ENCODE measurements at regions not wholly inside any gene's neighbourhood (a gene's known extent, or its start where the extent isn't known, plus 50 kb on each side); places are given as distances from the start of the nearest gene placed in this dataset.

DNA sequence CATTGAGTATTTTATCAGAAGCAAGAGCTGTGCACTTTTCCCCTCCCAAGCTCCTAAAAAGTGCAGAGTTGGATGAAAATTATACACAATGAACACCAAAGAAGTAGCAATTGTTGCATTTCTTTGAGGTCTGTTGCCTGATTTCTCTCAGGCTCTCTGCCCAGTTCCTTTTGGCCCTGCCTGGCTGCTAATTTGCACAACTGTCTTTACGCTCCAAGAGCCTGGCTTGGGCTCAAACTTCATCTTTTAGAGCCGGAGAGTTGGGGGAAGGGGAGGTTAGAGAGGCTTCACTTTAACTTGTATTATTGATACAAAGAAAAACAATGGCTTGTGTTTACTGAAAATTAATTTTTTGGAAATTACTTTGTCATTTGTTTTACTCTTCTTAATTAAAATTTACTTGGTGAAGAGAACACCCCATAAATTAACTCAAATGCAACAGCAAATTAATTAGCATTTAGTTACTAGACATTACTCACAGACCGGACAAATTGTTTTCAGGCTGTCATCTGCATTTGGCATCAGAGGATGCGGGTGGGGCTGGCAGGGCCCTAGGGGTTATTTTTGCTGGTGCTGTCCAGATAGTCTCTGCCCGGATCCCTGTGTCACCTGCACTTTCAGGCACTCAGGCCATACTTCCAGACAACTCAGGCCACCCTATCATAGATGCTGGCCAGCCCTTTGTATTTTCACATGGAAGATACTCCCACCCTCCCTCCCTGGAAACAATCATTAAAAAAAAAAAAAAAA, 407.3 kb downstream of the NXPE2 start:
- ATAC-seq (ENCODE audit: poor library complexity) (no peak), DNase-seq (no peak)
- intact Hi-C loops (cut with DNase I): no loop called here

DNA sequence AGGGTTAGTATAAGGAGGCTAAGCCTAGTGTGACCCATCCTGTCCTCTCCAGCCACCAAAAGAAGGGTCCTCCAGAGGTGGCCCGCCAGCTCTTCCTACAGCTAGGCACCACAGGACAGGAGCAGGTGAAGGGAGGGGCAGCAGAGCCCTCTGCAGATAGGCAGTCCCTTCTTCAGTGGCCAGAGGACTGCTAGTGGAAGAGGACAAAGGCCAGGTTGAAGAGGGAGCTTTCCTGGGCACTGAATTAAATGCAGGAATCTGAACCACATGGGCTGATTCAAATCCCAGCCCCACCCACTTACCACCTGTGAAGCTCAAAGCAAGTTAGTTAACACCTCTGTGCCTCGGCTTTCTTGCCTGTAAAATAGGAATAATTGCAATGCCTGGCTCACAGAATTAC, 409.5 kb downstream of the NXPE2 start:
- DNase-seq (no peak), ATAC-seq (ENCODE audit: poor library complexity) (no peak)
- intact Hi-C loops (cut with DNase I): no loop called here

DNA sequence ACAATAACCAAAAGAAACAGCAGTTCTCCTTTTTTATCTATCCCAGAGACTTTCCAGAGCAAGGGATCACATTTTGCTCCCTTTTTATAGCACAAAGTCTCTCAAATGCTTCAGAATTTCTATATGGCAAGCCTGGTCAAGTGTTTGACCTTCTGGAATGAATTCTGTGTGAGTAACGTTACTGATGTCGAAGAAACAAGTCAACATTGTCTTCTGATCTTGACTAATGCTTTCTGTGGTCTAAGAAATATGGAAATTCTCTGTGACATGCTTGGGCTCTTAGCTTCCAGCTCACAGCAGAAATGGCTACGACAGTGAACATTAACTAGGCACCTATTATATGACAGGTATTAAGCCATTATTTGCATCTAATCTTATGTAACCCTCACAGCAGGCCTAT, 411.7 kb downstream of the CADM1 start:
- ATAC-seq (ENCODE audit: poor library complexity) (no peak), DNase-seq (no peak)
- intact Hi-C loops (cut with DNase I): no loop called here

DNA sequence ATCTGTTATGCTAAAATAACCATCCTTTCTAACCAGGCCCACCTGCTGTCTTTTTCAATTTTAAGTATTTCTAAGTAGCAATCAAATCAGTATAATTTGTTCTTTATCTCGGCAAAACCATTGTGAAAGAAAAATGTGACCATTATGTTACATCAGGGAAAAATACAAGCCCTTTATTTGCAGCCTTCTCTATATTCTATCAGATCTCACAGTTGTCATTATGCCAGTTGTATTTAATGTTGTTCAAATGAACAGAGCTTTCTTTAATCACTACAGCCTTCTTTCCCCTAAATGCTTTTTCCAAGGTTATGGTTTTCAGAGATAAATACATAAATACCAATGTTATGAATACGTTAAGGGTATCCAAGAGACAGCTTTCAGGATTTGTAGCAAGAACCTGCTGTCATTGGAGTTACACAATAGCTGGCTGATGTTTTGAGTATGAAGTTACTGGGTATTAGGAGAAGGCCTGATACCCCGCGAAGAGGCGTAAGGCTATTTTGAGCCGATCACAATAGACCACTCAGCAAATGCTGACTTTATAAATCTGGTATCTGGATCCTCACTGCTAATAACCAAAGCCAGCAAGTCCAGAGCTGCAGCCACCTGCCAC, 406.3 kb downstream of the CADM1 start:
- ATAC-seq (ENCODE audit: poor library complexity) (no peak), DNase-seq (no peak)
- intact Hi-C loops (cut with DNase I): no loop called here

DNA sequence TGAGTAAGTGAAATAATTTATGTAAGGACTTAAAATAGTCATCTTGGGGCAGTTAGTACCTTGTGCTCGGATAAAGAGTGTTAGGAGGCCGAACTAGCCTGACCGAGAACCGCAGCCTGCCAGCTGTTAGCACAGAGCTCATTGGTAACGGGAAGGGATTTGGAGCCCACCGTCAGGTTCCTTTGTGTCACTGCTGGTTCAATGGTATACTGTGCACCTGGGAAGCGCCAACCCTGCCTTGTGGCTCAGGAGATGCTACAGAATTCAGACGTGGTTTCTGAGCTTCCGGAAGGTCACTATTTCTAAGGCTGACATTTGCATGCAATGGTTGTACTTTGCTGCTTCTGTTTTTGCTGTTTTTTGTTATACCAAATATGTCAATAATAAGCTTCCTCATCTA, 403.5 kb downstream of the CADM1 start:
- intact Hi-C loops (cut with DNase I): no loop called here
- ATAC-seq (ENCODE audit: poor library complexity): no peak
- DNase-seq: no peak

DNA sequence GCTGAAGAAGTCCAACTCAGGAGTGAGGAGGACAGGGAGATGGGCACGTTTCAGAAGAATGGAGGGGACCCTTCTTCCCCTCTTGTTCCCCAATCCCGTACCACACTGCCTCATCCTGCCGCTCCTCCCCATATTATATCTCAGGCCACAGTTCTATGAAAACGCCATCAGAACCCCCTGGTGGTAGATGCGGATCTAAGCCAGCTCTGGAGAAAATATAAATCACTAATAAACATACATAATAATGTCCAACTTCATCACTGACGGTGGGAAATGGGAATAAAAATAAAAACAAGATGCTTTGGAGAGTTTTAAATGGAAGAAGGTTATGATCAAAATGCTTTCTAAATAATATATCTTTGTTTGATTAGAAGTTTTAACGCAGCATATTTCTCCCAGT, 400.3 kb downstream of the CADM1 start:
- intact Hi-C loops (cut with DNase I): no loop called here
- DNase-seq: no peak
- ATAC-seq (ENCODE audit: poor library complexity): no peak

DNA sequence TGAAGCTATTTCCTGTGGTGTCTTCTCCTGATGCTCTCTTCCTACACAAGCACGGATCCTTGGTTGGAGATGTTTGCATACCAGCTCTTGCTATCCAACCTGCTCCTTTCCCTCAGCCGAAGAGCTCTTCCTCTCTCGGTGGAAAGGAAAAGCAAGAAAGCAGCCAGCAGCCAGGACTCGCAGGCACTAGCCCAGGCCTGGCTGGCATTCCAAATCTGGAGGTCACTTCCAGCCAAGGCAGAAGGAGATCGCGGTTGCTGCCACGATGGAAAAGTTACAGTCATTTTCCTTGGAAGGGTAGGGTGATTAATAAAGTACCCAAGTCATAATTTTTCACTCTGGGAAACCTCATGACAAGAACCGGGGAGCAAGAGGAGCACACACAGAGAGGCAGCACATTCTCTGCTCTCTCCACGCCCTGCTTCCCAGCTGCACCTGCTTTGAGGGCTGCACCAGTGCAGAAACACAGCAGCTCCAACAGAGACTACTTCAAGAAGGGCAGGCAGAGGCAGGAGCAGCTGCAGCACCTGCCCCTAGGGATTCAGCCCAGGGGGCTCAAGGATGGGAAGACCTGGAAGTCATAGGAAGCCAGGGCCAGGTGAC, 399.3 kb downstream of the CADM1 start:
- intact Hi-C loops (cut with DNase I): no loop called here
- no peak for DNase-seq
- ATAC-seq (ENCODE audit: poor library complexity): no peak

DNA sequence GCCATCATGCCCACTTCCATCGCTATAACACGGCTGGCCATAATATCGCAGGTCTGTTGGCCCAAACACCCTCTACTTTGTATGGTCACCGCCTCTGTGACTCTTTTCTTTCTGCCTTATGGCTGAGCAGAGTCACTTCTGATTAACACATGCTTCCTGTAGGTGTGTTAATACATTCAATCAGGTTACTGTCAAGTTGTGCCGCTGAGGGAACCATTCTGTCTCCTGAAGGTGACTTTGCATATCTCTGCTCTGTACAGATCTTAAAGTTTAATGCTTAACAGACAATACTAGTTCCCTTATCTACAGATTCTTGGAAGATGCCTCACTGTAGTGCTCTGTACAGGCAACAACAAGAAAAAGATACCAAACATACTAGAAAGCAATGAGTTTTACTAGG, 393.1 kb downstream of the CADM1 start:
- no peak for DNase-seq
- intact Hi-C loops (cut with DNase I): no loop called here
- no peak for ATAC-seq (ENCODE audit: poor library complexity)

DNA sequence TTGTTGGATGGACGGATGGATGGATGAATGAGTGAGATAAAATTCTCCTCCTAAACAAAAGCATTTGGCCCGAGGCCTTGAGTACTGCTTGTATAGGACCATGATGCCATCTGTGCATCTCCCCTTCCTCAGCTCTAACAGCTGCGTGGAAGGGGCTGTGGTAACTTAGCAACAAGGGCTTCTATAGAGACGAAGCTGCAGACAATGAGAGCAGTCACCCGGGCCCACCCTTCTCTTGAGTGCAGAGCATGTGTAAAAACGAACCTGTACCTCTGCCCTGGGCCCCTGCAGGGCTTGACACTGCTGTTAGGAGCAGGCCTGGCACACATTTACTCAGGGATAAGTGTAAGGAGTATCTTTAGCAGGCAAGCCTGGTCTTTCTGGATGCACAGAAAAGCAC, 391.5 kb downstream of the CADM1 start:
- no peak for DNase-seq
- intact Hi-C loops (cut with DNase I): no loop called here
- no peak for ATAC-seq (ENCODE audit: poor library complexity)

DNA sequence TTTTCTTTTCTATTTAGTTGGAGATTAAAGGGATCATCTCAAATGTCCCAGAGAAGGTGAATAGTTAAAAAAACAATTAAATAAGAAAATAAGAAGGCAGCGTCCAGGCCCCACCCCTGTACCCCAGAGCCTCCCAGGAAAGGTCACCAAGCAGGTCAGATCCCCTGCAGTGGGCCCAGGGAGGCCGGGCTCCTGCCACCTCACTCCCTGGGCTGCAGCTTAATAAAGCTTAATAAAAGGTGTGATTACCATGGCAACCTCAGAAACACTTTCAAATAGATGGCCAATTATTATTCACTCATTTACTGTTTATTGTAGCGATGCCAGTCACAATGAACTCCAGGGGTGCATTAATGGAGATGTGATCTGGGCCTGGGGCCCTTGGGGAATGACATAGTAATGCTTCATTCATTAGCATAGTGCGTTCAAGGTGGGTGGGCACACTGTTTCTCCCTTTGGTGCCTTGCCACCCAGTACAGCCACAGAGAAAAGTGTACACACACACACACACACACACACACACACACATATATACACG, 386.2 kb downstream of the CADM1 start:
- no peak for ATAC-seq (ENCODE audit: poor library complexity)
- DNase-seq: no peak
- intact Hi-C loops (cut with DNase I): no loop called here

DNA sequence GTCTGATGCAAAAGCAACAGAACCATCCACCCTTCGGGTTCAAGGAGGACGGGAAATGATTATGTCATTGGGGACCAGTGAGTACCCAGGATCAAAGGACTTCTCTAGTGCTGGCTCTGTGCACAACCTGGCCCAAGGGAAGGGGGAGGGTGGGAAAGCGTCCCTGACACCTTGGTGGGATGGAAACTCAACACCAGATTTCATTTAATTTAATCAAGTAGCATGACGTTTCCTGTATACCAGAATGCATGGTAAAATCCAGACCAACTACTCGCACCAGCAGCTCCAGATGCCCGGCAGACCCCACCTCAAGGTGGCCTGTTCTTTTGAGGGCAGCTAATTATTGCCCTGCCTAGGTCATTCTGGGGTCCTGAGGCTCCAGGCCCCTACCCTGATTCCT, 385.1 kb downstream of the CADM1 start:
- intact Hi-C loops (cut with DNase I): no loop called here
- DNase-seq (no peak), ATAC-seq (ENCODE audit: poor library complexity) (no peak)

Measured in Right ventricle myocardium superior (tissue), 1 donor.